GM06990 (cell line): ENCODE measurements at regions not wholly inside any gene's neighbourhood (a gene's known extent, or its start where the extent isn't known, plus 50 kb on each side); places are given as distances from the start of the nearest gene placed in this dataset.

Experiments used
- DNase-seq: peaks from one replicate; pipeline ENCODE4 v3.0.0-alpha.2; 2011; ENCODE audit not compliant: insufficient read length; ENCODE audit errors: extremely low read depth
- H3K27me3 ChIP-seq: replicated peaks from 2 replicates; pipeline ENCODE4 v1.6.0; 2011; ENCODE audit warnings: low read length; ENCODE audit not compliant: control insufficient read depth, insufficient read depth
- H3K36me3 ChIP-seq: 2 replicates; pipeline ENCODE4 v1.5.1; 2011; ENCODE audit warnings: low read length; ENCODE audit not compliant: control insufficient read depth, insufficient read depth
- H3K4me3 ChIP-seq: replicated peaks from 2 replicates; pipeline ENCODE4 v1.5.1; 2011; ENCODE audit warnings: low read depth, mild to moderate bottlenecking, control low read depth, low read length
- CTCF ChIP-seq: IDR thresholded peaks from 2 replicates; pipeline ENCODE4 v1.5.1; 2011; ENCODE audit warnings: low read length, control low read depth, mild to moderate bottlenecking, inconsistent platforms; ENCODE audit not compliant: insufficient read depth, poor library complexity, severe bottlenecking

- no peak for DNase-seq
- TF ChIP-seq CTCF = no peak
Measured at GRCh38 chr6:69623357-69623756, 173.5 kb downstream of the LMBRD1 start.

GRCh38 chr6:69622924-69623323 lies 173.9 kb downstream of the LMBRD1 start:
- DNase-seq = no peak
- H3K36me3 ChIP-seq = no peaks in the 10 kb centered on the region
- no peak for TF ChIP-seq CTCF
- no peak overlapping the region for H3K4me3 ChIP-seq
- H3K27me3 ChIP-seq = no peaks in the 10 kb centered on the region

More at GRCh38 chr6:69623357-69623756, 173.5 kb downstream of the LMBRD1 start:
- no peaks in the 10 kb centered on the region for H3K36me3 ChIP-seq
- H3K27me3 ChIP-seq = no peaks in the 10 kb centered on the region
- H3K4me3 ChIP-seq = no peak overlapping the region

- Histone ChIP-seq H3K4me3 (no peak overlapping the region), H3K36me3 (no peaks in the 10 kb centered on the region), H3K27me3 (no peaks in the 10 kb centered on the region)
- DNase-seq = no peak
- TF ChIP-seq CTCF = no peak
Measured at GRCh38 chr6:69622230-69622629, 174.6 kb downstream of the LMBRD1 start.

- no peak for DNase-seq
- no peaks in the 10 kb centered on the region for H3K36me3 ChIP-seq
- no peak overlapping the region for H3K4me3 ChIP-seq
- no peaks in the 10 kb centered on the region for H3K27me3 ChIP-seq
- TF ChIP-seq CTCF = no peak
Measured at GRCh38 chr6:69617163-69617562, 179.6 kb downstream of the LMBRD1 start.

GRCh38 chr6:69609836-69610472 lies 186.9 kb downstream of the LMBRD1 start:
- Histone ChIP-seq H3K36me3 (no peaks in the 10 kb centered on the region), H3K27me3 (no peaks in the 10 kb centered on the region), H3K4me3 (no peak overlapping the region)
- no peak for DNase-seq
- no peak for TF ChIP-seq CTCF

GRCh38 chr6:69601132-69601531 lies 195.7 kb downstream of the LMBRD1 start:
- H3K36me3 ChIP-seq = no peaks in the 10 kb centered on the region
- TF ChIP-seq CTCF = no peak
- no peak for DNase-seq
- no peaks in the 10 kb centered on the region; the same call in 1 of the 2 replicates for H3K27me3 ChIP-seq
- no peak overlapping the region for H3K4me3 ChIP-seq
